GM12878 (cell line): ENCODE measurements at regions not wholly inside any gene's neighbourhood (a gene's known extent, or its start where the extent isn't known, plus 50 kb on each side); places are given as distances from the start of the nearest gene placed in this dataset.

Experiments
- ASH2L ChIP-seq: fragments of 300-600, 200-600 bp; sonication (generic); IDR thresholded peaks from 2 replicates; pipeline ENCODE4 v1.6.1; 2017; ENCODE audit warnings: low read depth, mild to moderate bottlenecking, borderline replicate concordance
- BACH1 ChIP-seq: fragments of 450-650 bp; IDR thresholded peaks from 2 replicates; pipeline ENCODE4 v1.6.1; 2017; ENCODE audit warnings: mild to moderate bottlenecking, borderline replicate concordance
- CTCF ChIP-seq, 3 experiments: IDR thresholded peaks in 2 of 3; conservative IDR thresholded peaks in 1 of 3; 2 replicates each; pipeline ENCODE4 v1.5.1; 2011; ENCODE audit warnings: low read depth in 3 of 3, low read length in 3 of 3, mild to moderate bottlenecking in 3 of 3, control low read depth in 2 of 3, moderate library complexity in 2 of 3, inconsistent platforms in 1 of 3, mixed read lengths in 1 of 3; ENCODE audit not compliant: control insufficient read depth in 2 of 3, insufficient read depth in 1 of 3; ENCODE audit errors: extremely low read depth in 1 of 3
- EZH2 ChIP-seq: IDR thresholded peaks from 2 replicates; pipeline ENCODE4 v1.6.1; 2012; ENCODE audit warnings: low read depth, mild to moderate bottlenecking, control low read depth, inconsistent platforms, low read length, borderline replicate concordance; ENCODE audit not compliant: control insufficient read depth
- FOXM1 ChIP-seq: IDR thresholded peaks from 2 replicates; pipeline ENCODE4 v1.6.1; 2012; ENCODE audit warnings: low read depth, mild to moderate bottlenecking, inconsistent platforms, low read length, moderate library complexity
- POLR2AphosphoS5 ChIP-seq: IDR thresholded peaks from 2 replicates; pipeline ENCODE4 v1.6.1; 2011; ENCODE audit warnings: mild to moderate bottlenecking, low read length, inconsistent platforms
- SMC3 ChIP-seq: IDR thresholded peaks from 2 replicates; pipeline ENCODE4 v1.6.1; 2011; ENCODE audit warnings: low read length, improper control_type of control experiment, borderline replicate concordance
- STAT3 ChIP-seq: IDR thresholded peaks from 2 replicates; pipeline ENCODE4 v1.6.1; 2011; ENCODE audit warnings: low read depth, low read length, improper control_type of control experiment
- TBL1XR1 ChIP-seq: IDR thresholded peaks from 2 replicates; pipeline ENCODE4 v1.6.1; 2012; ENCODE audit warnings: low read depth, low read length, improper control_type of control experiment

DNA sequence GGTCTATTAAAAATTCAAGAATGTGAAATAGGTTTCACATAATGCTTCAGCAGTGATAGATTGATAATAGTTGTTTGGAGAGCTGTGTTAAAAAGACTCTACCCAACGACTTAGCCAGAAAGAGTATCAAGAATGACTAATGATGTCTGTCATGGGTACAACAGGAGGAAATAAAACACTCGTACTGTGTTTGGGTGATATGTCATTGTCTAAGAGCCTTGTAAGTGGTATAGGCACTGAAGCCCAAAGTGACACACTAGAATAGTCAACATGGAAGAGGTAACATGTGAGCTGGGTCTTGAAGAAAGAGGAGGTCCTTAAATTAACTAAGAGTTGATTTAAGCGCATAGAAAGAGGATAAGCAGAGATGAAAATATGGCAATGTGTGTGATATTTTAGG, 471.8 kb upstream of the MAN1A1 start:
- no peak for TF ChIP-seq STAT3
- no peak for TF ChIP-seq FOXM1
- no peak for TF ChIP-seq ASH2L
- no peak for TF ChIP-seq POLR2AphosphoS5
- TF ChIP-seq TBL1XR1 = no peak
- TF ChIP-seq BACH1 = no peak
- TF ChIP-seq CTCF (IDR thresholded peaks at IDR 0.05 in 2 of 3, conservative IDR thresholded peaks at IDR 0.05 in 1 of 3; ENCODE audit: control insufficient read depth in 2 of 3, extremely low read depth in 1 of 3, insufficient read depth in 1 of 3, low read depth in 3 of 3, low read length in 3 of 3) = no peak
- TF ChIP-seq SMC3 = no peak
- no peak for TF ChIP-seq EZH2
